Tibial nerve (tissue), 4 donors: ENCODE measurements at regions not wholly inside any gene's neighbourhood (a gene's known extent, or its start where the extent isn't known, plus 50 kb on each side); places are given as distances from the start of the nearest gene placed in this dataset.
"Not testable (repeated sequence)": the region's sequence is repeated elsewhere in the genome, so short reads cannot be mapped to it uniquely, and the experiment has no call there.

ENCODE experiments used
- DNase-seq, 2 donors: peaks; one replicate each; pipeline ENCODE4 v3.0.0-alpha.2; 2019; ENCODE audit warnings: low spot score in 2 of 2
- H3K27ac ChIP-seq, 4 donors: fragments of 200-600 bp; sonication (generic) in 3 of 4; one replicate each; pipeline ENCODE4 v1.5.1; 2017 to 2019; ENCODE audit warnings: mild to moderate bottlenecking in 1 of 4
- H3K27me3 ChIP-seq, 2 donors: fragments of 200-600 bp; sonication (generic) in 1 of 2; one replicate each; pipeline versions ENCODE4 v1.5.1 to v1.6.0; 2017 to 2019
- H3K36me3 ChIP-seq, 3 donors: fragments of 200-600 bp; sonication (generic); one replicate each; pipeline ENCODE4 v1.5.1; 2018 to 2019
- H3K4me1 ChIP-seq, 4 donors: fragments of 200-600 bp; sonication (generic) in 3 of 4; one replicate each; pipeline ENCODE4 v1.5.1; 2017 to 2019
- H3K4me3 ChIP-seq, 4 donors: fragments of 200-600 bp; sonication (generic) in 3 of 4; one replicate each; pipeline ENCODE4 v1.5.1; 2017 to 2019; ENCODE audit warnings: mild to moderate bottlenecking in 1 of 4, moderate library complexity in 1 of 4
- H3K9me3 ChIP-seq, 4 donors: fragments of 200-600 bp; sonication (generic) in 3 of 4; one replicate each; pipeline ENCODE4 v1.5.1; 2017 to 2019
- EP300 ChIP-seq, 2 donors: sonication (generic); formaldehyde crosslinking; IDR thresholded peaks; one replicate each; pipeline ENCODE4 v1.6.1; 2017; ENCODE audit warnings: antibody characterized with exemption in 2 of 2, mild to moderate bottlenecking in 1 of 2
- WGBS, 2 donors: methylation state at CpG; one replicate each; pipeline ENCODE4 v1.1.5; 2018; 5-methylcytosine and 5-hydroxymethylcytosine counted together

GRCh38 chr2:111488451-111488850 lies 367.7 kb downstream of the BCL2L11 start:
- not testable (repeated sequence) for DNase-seq, H3K4me3 ChIP-seq, H3K27ac ChIP-seq, H3K27me3 ChIP-seq, H3K4me1 ChIP-seq, H3K36me3 ChIP-seq, H3K9me3 ChIP-seq
- WGBS, 2 donors = 89 to 96% methylated on average over 3 to 4 of the region's 4 CpGs

GRCh38 chr2:111489460-111489859 lies 368.7 kb downstream of the BCL2L11 start:
- not testable (repeated sequence) for H3K4me1 ChIP-seq, H3K9me3 ChIP-seq, H3K36me3 ChIP-seq, H3K27ac ChIP-seq, DNase-seq, H3K27me3 ChIP-seq, H3K4me3 ChIP-seq
- no CpG with 5 or more reads among the region's 1 CpG for WGBS, 2 donors

GRCh38 chr2:111491181-111491580 lies 370.5 kb downstream of the BCL2L11 start:
- DNase-seq, H3K27ac ChIP-seq, H3K27me3 ChIP-seq, H3K9me3 ChIP-seq, H3K36me3 ChIP-seq, H3K4me3 ChIP-seq: not testable (repeated sequence)
- no CpG with 5 or more reads among the region's 3 CpGs for WGBS, 2 donors
- peaks cover 0 to 11% (median 4%) of the 10 kb centered on the region in 4 donors for H3K4me1 ChIP-seq

GRCh38 chr2:111491614-111492013 lies 370.9 kb downstream of the BCL2L11 start:
- peaks cover 0 to 13% (median 5%) of the 10 kb centered on the region in 4 donors for H3K4me1 ChIP-seq
- not testable (repeated sequence) for DNase-seq
- 83 to 90% methylated on average over 3 to 4 of the region's 4 CpGs for whole genome bisulfite sequencing, 2 donors

GRCh38 chr2:111492995-111493719 lies 372.4 kb downstream of the BCL2L11 start:
- not testable (repeated sequence) for H3K27me3 ChIP-seq, H3K9me3 ChIP-seq, DNase-seq, H3K36me3 ChIP-seq
- Histone ChIP-seq H3K27ac (peak overlapping the region in 2 of 4 donors; percentile 58 to 83), H3K4me3 (peak overlapping the region in 1 of 4 donors; percentile 36), H3K4me1 (peaks cover 0 to 13% (median 5%) of the 10 kb centered on the region in 4 donors)
- 18 to 50% methylated on average over 1 of the region's 20 CpGs for WGBS, 2 donors

More at GRCh38 chr2:111491614-111492013, 370.9 kb downstream of the BCL2L11 start:
- H3K4me3 ChIP-seq, H3K36me3 ChIP-seq, H3K27me3 ChIP-seq, H3K9me3 ChIP-seq, H3K27ac ChIP-seq: not testable (repeated sequence)

GRCh38 chr2:111493720-111494078 lies 373.0 kb downstream of the BCL2L11 start:
- 8% methylated on average over 2 of the region's 5 CpGs; no CpG with 5 or more reads in 1 of the 2 donors for WGBS, 2 donors
- not testable (repeated sequence) for H3K36me3 ChIP-seq, DNase-seq, H3K27me3 ChIP-seq, H3K9me3 ChIP-seq
- H3K4me1 ChIP-seq = peaks cover 0 to 13% (median 5%) of the 10 kb centered on the region in 4 donors
- H3K4me3 ChIP-seq = peak overlapping the region in 1 of 4 donors; percentile 36
- H3K27ac ChIP-seq = peak overlapping the region in 2 of 4 donors; percentile 58 to 83

GRCh38 chr2:111494288-111494980 lies 373.7 kb downstream of the BCL2L11 start:
- not testable (repeated sequence) for H3K9me3 ChIP-seq, H3K27me3 ChIP-seq, DNase-seq, H3K36me3 ChIP-seq
- H3K4me3 ChIP-seq = peak overlapping the region in 3 of 4 donors; percentile 21 to 35 (median 22)
- H3K27ac ChIP-seq = peak overlapping the region in 2 of 4 donors; percentile 58 to 87
- WGBS, 2 donors = 0 to 4% methylated on average over 4 to 5 of the region's 14 CpGs
- peaks cover 0 to 13% (median 5%) of the 10 kb centered on the region in 4 donors for H3K4me1 ChIP-seq

GRCh38 chr2:111494981-111495315 lies 374.2 kb downstream of the BCL2L11 start:
- Histone ChIP-seq H3K4me1 (peaks cover 0 to 13% (median 5%) of the 10 kb centered on the region in 4 donors), H3K27ac (peak overlapping the region in 1 of 4 donors; percentile 87), H3K4me3 (peak overlapping the region in 3 of 4 donors; percentile 21 to 35 (median 22))
- 0 to 2% methylated on average over 4 to 5 of the region's 7 CpGs for WGBS, 2 donors
- DNase-seq, H3K9me3 ChIP-seq, H3K27me3 ChIP-seq, H3K36me3 ChIP-seq: not testable (repeated sequence)

GRCh38 chr2:111495636-111496035 lies 374.9 kb downstream of the BCL2L11 start:
- Histone ChIP-seq H3K27ac (peak overlapping the region in 2 of 4 donors; percentile 50 to 82), H3K4me1 (peaks cover 0 to 13% (median 5%) of the 10 kb centered on the region in 4 donors)
- not testable (repeated sequence) for DNase-seq, H3K27me3 ChIP-seq, H3K9me3 ChIP-seq, H3K36me3 ChIP-seq, H3K4me3 ChIP-seq
- WGBS, 2 donors = 31 to 32% methylated on average over 2 of the region's 2 CpGs

- not testable (repeated sequence) for DNase-seq, H3K9me3 ChIP-seq, H3K27me3 ChIP-seq, H3K36me3 ChIP-seq, H3K4me3 ChIP-seq
- WGBS, 2 donors = 52 to 57% methylated on average over 2 of the region's 2 CpGs
- Histone ChIP-seq H3K4me1 (peaks cover 0 to 13% (median 5%) of the 10 kb centered on the region in 4 donors), H3K27ac (peak overlapping the region in 2 of 4 donors; percentile 50 to 82)
- peak in 1 of 2 donors; percentile 45 for TF ChIP-seq EP300 (IDR thresholded peaks at IDR 0.05)
Measured at GRCh38 chr2:111496176-111496575, 375.5 kb downstream of the BCL2L11 start.

GRCh38 chr2:111496860-111497259 lies 376.1 kb downstream of the BCL2L11 start:
- H3K27ac ChIP-seq, H3K27me3 ChIP-seq, DNase-seq, H3K9me3 ChIP-seq, H3K4me3 ChIP-seq, H3K36me3 ChIP-seq: not testable (repeated sequence)
- peaks cover 0 to 13% (median 5%) of the 10 kb centered on the region in 4 donors for H3K4me1 ChIP-seq
- WGBS, 2 donors = 63 to 67% methylated on average over 4 to 5 of the region's 5 CpGs

GRCh38 chr2:111497270-111497669 lies 376.6 kb downstream of the BCL2L11 start:
- H3K27ac ChIP-seq, H3K9me3 ChIP-seq, H3K36me3 ChIP-seq, DNase-seq, H3K27me3 ChIP-seq, H3K4me3 ChIP-seq: not testable (repeated sequence)
- H3K4me1 ChIP-seq = peaks cover 0 to 13% (median 5%) of the 10 kb centered on the region in 4 donors
- 56 to 67% methylated on average over 1 to 2 of the region's 2 CpGs for WGBS, 2 donors

- not testable (repeated sequence) for H3K36me3 ChIP-seq, H3K27ac ChIP-seq, H3K9me3 ChIP-seq, DNase-seq, H3K4me1 ChIP-seq, H3K4me3 ChIP-seq, H3K27me3 ChIP-seq
- 78 to 82% methylated on average over 2 of the region's 3 CpGs for WGBS, 2 donors
Measured at GRCh38 chr2:111500536-111501062, 379.9 kb downstream of the BCL2L11 start.
